NCI-H1436 (cell line): ENCODE measurements at regions not wholly inside any gene's neighbourhood (a gene's known extent, or its start where the extent isn't known, plus 50 kb on each side); places are given as distances from the start of the nearest gene placed in this dataset.

Source experiments
- DNase-seq: peaks from one replicate; lab custom pipeline; 2025; lab: John Stamatoyannopoulos, UW

DNA sequence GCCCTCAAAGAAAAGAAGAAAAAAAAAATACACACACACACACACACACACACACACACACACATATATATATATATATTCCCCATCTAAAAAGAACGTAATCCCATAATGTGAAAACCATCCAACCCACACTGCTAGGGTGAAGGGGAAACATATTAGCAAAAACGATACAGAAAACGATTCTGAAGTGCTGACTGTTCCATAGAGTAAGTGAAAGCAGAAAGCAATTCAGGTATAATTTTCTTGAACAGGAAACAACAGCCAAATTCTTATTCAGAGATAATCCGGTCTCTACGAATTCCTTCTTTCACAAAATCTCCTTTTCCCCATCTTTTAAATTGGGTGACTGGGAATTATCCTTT is 393.5 kb downstream of the NOVA1 start:
- DNase-seq, result no peak

- DNase-seq, result no peak
These were observed 397.1 kb downstream of the NOVA1 start for GRCh38 chr14:26200687-26201086.

GRCh38 chr14:26199590-26200370 is 398.1 kb downstream of the NOVA1 start:
- DNase-seq, result no peak

- DNase-seq, result no peak
These were observed 398.7 kb downstream of the NOVA1 start for GRCh38 chr14:26199096-26199495.

DNA sequence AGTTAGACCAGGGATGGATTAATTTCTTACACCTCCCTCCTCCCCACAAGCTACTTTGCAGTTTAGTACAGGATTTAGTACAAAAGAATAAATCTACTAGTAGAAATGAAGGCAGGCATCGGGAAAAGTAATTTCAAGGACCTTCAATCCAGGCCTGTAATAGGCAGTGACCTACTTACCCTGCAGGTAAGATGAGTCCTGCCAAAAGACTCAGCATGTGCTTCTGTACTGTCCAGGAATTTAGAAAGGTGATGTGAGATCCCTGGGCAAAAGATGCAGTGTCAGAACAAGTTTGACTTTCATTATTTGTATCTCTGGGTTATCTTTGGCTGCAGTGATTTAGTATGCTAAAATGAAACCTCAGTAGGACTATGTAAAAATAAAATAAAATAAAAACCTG is 403.0 kb downstream of the NOVA1 start:
- DNase-seq, result no peak

GRCh38 chr14:26191671-26192070 is 406.2 kb downstream of the NOVA1 start:
- no peak for DNase-seq

GRCh38 chr14:26191123-26191522 is 406.7 kb downstream of the NOVA1 start:
- no peak for DNase-seq

- DNase-seq, result no peak
These were observed 407.2 kb downstream of the NOVA1 start for GRCh38 chr14:26190646-26191045.

DNA sequence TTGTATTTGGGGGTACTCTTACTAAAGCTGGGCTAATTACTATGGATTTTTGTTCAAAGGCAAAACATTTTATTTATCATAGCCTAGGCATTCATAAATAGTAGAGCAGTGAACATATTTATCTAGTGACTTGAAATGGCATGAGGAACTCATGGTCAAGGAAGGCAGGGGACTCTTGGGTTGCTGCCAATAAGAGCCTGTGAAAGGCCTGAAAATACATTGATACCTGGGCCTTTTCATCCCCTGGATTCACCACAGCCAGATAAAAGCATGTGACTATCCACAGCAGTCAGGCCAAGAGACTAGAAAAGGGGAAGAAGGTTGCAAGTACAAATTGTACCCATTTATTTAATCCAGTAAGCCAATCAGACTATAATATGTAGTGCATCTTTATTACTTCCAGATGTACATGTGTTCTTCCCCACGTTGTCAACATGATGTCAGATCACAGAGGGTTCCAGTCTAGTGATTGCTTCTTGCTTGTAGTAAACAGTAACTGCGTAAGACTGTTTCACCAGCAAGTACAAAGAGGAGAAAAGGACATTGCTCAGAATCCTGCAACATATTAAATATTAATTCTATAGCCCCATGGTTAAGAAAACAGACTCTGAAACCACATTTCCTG is 409.7 kb downstream of the NOVA1 start:
- no peak for DNase-seq

- DNase-seq, result no peak
These were observed 417.6 kb downstream of the NOVA1 start for GRCh38 chr14:26180221-26180620.

- no peak for DNase-seq
These were observed 422.2 kb downstream of the NOVA1 start for GRCh38 chr14:26175658-26176057.

GRCh38 chr14:26174395-26174794 is 423.4 kb downstream of the NOVA1 start:
- DNase-seq, result no peak

DNA sequence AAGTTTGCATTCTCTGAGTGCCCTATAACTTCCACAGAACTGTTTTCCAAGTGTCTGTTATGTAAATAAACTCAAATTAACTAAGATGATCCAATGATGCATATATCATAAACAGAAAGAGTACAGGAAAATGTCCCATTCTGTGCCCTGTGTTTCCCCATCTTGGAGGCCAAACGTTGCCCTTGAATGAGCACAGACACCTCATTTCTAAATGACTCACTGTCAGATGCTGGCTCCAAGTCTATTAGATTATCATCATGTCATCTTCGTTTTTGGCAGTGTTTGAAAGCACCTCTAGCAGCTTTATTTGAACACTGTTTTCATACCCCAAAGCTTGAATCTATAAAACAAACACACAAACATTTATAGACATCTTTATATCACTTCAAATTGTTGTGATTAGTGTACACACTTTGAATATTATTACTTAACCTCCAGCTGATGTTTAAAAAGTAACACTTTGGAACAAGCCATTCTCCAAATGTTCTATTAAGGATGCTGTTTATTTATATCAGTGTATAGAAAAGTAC is 424.2 kb downstream of the NOVA1 start:
- no peak for DNase-seq

DNA sequence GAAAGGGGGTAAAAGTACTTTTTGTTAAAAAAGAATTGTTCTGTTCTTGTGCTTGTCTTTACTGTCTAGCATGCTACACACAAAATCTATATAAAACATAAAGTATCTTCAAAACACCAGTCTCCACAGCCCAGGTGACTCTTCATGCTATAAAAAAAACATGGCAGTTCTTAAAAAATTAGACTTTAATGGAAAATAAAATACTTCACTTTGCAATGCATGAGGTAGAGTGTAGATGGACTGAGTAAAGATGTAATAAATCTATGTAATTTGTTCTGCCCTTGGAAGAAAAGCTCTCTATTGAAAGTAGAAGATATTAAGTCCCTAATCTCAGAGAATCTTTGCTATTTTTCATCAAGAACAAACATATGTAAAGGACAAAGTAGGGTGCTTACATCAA is 425.4 kb downstream of the NOVA1 start:
- no peak for DNase-seq

GRCh38 chr14:26170885-26171284 is 426.9 kb downstream of the NOVA1 start:
- DNase-seq, result no peak

- no peak for DNase-seq
These were observed 434.1 kb downstream of the NOVA1 start for GRCh38 chr14:26163761-26164160.

DNA sequence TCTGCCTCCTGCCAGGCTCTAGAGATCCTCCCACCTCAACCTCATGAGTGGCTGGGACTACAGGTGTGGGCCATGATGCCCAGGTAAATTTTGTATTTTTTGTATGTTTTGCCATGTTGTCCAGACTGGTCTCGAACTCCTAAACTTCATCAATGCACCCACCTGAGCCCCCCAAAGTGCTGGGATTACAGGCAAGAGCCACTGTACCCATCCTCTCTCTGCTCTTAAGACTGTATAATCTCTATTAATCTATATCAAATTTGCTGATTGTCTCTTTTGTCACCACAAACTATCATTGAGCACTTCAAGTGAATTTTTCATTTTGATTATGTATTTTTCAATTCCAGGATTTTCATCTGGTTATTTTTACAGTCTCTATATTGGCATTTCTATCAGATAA is 440.3 kb downstream of the NOVA1 start:
- no peak for DNase-seq

DNA sequence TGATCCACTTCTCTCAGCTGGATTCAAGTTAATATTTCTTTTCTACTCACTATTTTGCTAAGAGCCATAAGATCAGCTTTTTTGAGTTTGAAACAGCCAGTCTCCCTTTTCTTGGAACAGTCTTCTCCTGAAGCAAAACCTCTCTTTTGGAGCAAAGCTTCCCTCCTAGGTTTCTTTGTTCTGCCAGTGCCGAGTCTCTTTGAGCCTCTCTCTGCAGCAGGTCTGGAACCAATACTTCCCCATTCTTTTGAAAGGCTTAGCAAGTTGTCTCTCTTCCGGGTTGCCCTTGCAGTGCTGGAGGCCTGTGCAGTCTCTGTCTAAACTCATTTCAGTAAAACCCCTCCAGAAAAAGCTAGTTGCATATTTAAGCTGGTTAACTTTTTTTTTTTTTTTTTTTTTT is 454.8 kb downstream of the NOVA1 start:
- no peak for DNase-seq

GRCh38 chr14:26138764-26139445 is 458.9 kb downstream of the NOVA1 start:
- no peak for DNase-seq

- no peak for DNase-seq
These were observed 460.7 kb downstream of the NOVA1 start for GRCh38 chr14:26137161-26137560.

- DNase-seq, result no peak
These were observed 465.7 kb downstream of the NOVA1 start for GRCh38 chr14:26132061-26132645.

DNA sequence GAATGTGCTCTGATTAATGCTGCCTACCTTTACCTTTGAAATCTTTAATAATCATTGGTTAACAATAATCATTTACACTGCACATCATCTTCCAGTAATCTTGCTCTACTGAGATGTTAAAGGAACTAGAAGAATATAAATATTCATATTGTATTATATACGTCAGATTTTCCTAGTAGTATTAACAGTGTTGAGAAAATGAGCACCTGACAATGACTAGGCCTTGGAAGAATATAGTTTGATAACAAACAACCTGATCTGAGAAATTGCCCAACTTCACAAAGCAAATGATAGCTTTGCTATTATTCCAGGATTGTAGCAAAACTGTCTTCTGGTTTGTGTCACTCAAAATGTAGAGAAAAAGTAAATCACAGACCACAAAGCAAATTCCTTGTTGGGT is 467.1 kb downstream of the NOVA1 start:
- no peak for DNase-seq
